ENCODE measurements at regions not wholly inside any gene's neighbourhood (a gene's known extent, or its start where the extent isn't known, plus 50 kb on each side); places are given as distances from the start of the nearest gene placed in this dataset.

DNA sequence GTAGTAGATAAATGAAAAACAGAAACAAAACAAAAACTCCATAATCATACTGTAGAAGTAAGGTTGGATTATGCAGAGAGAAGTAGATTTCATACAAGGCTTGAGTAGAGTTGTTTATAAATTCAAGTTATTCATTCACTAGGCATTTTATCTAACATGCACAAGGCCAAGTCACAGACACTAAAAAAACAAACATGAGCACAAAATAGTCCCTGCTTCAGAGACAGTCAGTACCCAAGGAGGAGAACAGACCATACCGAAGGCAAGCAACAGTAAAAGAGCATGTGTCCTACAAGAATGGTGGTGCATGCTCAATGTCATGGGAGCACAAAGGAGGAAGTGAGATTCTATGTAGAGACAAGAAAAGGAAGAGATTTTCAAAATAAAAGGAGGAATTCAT is 796.5 kb upstream of the LRRC4C start:
- intact Hi-C loops (cut with micrococcal nuclease; ENCODE audit: unreplicated experiment): no loop called here
- CTCF ChIA-PET: interaction anchor here (0.7 kb wide), 1 partner anchor 479 kb away, joined by 3 read pairs; no protein-coding TSS in a partner anchor
- H3K4me3 Mint-ChIP-seq (ENCODE audit: low read depth, unreplicated experiment): no peak overlapping the region
- DNase-seq: no peak
- TF ChIP-seq, protein P1, sequence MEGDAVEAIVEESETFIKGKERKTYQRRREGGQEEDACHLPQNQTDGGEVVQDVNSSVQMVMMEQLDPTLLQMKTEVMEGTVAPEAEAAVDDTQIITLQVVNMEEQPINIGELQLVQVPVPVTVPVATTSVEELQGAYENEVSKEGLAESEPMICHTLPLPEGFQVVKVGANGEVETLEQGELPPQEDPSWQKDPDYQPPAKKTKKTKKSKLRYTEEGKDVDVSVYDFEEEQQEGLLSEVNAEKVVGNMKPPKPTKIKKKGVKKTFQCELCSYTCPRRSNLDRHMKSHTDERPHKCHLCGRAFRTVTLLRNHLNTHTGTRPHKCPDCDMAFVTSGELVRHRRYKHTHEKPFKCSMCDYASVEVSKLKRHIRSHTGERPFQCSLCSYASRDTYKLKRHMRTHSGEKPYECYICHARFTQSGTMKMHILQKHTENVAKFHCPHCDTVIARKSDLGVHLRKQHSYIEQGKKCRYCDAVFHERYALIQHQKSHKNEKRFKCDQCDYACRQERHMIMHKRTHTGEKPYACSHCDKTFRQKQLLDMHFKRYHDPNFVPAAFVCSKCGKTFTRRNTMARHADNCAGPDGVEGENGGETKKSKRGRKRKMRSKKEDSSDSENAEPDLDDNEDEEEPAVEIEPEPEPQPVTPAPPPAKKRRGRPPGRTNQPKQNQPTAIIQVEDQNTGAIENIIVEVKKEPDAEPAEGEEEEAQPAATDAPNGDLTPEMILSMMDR (IDR thresholded peaks at IDR 0.05; ENCODE audit: unreplicated experiment): no peak
- no TSS peak for BruUV-seq (replicated peaks)
- H3K27me3 Mint-ChIP-seq (ENCODE audit: unreplicated experiment): no peaks in the 10 kb centered on the region
- no peak overlapping the region for H3K27ac Mint-ChIP-seq (ENCODE audit: unreplicated experiment)
- peaks cover 12% of the 10 kb centered on the region for H3K9me3 Mint-ChIP-seq (ENCODE audit: low read depth, unreplicated experiment)
- peaks cover 3% of the 10 kb centered on the region for H3K36me3 Mint-ChIP-seq (ENCODE audit: insufficient read depth, unreplicated experiment)
- no peaks in the 10 kb centered on the region for H3K4me1 Mint-ChIP-seq (ENCODE audit: low read depth, unreplicated experiment)

DNA sequence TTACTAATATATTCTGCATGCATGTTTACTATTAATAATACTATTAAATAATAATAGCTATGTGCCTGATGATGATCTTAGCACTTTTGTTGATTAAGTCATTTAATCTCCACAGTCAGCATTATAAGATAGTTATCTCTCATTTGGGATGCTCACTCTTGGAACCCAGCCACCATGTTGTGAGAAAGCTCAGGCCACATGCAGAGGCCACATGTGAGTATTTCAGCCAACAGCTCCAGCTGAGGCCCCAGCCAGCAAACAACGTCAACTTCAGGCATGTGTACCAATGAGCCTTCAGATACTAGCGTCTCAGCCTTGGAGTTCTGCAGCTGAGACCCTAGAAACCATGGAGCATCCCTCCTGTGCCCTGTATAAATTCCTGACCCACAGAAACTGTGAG is 798.1 kb upstream of the LRRC4C start:
- no peak for DNase-seq
- CTCF ChIA-PET: no interaction called here
- peaks cover 3% of the 10 kb centered on the region for H3K36me3 Mint-ChIP-seq (ENCODE audit: insufficient read depth, unreplicated experiment)
- no TSS peak for BruUV-seq (replicated peaks)
- TF ChIP-seq, protein P1 (IDR thresholded peaks at IDR 0.05; ENCODE audit: unreplicated experiment): no peak
- H3K27me3 Mint-ChIP-seq (ENCODE audit: unreplicated experiment): no peaks in the 10 kb centered on the region
- peaks cover 12% of the 10 kb centered on the region for H3K9me3 Mint-ChIP-seq (ENCODE audit: low read depth, unreplicated experiment)
- intact Hi-C loops (cut with micrococcal nuclease; ENCODE audit: unreplicated experiment): no loop called here
- no peak overlapping the region for H3K4me3 Mint-ChIP-seq (ENCODE audit: low read depth, unreplicated experiment)
- no peak overlapping the region for H3K27ac Mint-ChIP-seq (ENCODE audit: unreplicated experiment)
- no peaks in the 10 kb centered on the region for H3K4me1 Mint-ChIP-seq (ENCODE audit: low read depth, unreplicated experiment)

DNA sequence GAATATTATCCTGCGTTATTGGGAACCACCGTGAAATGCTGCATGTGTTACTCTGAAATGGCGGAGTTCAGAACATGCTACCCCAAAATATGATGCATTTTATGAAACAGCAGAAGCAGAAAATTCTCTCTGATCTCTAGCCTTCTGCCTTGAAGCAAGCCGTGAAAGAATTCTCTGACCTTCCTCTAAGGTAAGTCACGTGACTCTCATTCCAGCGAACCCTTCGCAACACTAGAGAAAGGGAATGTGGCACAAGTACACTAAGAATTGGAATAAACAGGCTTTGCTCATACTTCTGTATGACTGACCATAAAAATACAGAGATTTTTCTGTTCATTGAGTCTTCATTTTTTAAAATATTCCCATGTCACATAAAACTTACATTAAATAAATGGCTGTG is 805.6 kb upstream of the LRRC4C start:
- intact Hi-C loops (cut with micrococcal nuclease; ENCODE audit: unreplicated experiment): no loop called here

DNA sequence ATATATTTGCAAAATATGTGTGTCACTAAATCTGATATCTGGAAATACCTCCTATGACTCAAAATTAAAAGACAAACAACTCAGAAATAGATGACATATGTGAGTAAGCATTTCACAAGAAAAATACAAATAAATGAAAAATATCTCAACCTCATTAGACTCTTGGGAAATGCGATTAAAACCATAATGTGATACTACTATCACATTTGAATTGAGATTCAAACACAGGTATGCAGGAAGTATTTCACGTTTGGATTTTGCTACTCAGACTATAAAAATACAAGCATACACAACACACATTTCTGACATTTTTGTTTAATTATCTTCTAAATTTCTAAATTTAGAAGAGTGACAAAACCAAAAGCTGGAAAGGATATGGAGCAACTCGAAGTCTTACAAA is 811.9 kb upstream of the LRRC4C start:
- TF ChIP-seq, protein P1 (IDR thresholded peaks at IDR 0.05; ENCODE audit: unreplicated experiment): no peak
- DNase-seq: no peak
- no peak overlapping the region for H3K4me3 Mint-ChIP-seq (ENCODE audit: low read depth, unreplicated experiment)
- intact Hi-C loops (cut with micrococcal nuclease; ENCODE audit: unreplicated experiment): no loop called here
- no peaks in the 10 kb centered on the region for H3K4me1 Mint-ChIP-seq (ENCODE audit: low read depth, unreplicated experiment)
- BruUV-seq (replicated peaks): no TSS peak
- H3K27ac Mint-ChIP-seq (ENCODE audit: unreplicated experiment): no peak overlapping the region
- CTCF ChIA-PET: no interaction called here
- H3K27me3 Mint-ChIP-seq (ENCODE audit: unreplicated experiment): no peaks in the 10 kb centered on the region
- peaks cover 6% of the 10 kb centered on the region for H3K9me3 Mint-ChIP-seq (ENCODE audit: low read depth, unreplicated experiment)
- H3K36me3 Mint-ChIP-seq (ENCODE audit: insufficient read depth, unreplicated experiment): no peaks in the 10 kb centered on the region

More for the DNA sequence above, 805.6 kb upstream of the LRRC4C start:
- Mint-ChIP-seq H3K27ac (ENCODE audit: unreplicated experiment) (no peak overlapping the region), H3K36me3 (ENCODE audit: insufficient read depth, unreplicated experiment) (no peaks in the 10 kb centered on the region), H3K4me1 (ENCODE audit: low read depth, unreplicated experiment) (no peaks in the 10 kb centered on the region), H3K27me3 (ENCODE audit: unreplicated experiment) (no peaks in the 10 kb centered on the region), H3K4me3 (ENCODE audit: low read depth, unreplicated experiment) (no peak overlapping the region), H3K9me3 (ENCODE audit: low read depth, unreplicated experiment) (peaks cover 10% of the 10 kb centered on the region)
- CTCF ChIA-PET: no interaction called here
- no peak for DNase-seq
- BruUV-seq (replicated peaks): no TSS peak
- TF ChIP-seq, protein P1 (IDR thresholded peaks at IDR 0.05; ENCODE audit: unreplicated experiment): no peak
